ENCODE measurements at regions not wholly inside any gene's neighbourhood (a gene's known extent, or its start where the extent isn't known, plus 50 kb on each side); places are given as distances from the start of the nearest gene placed in this dataset.

DNA sequence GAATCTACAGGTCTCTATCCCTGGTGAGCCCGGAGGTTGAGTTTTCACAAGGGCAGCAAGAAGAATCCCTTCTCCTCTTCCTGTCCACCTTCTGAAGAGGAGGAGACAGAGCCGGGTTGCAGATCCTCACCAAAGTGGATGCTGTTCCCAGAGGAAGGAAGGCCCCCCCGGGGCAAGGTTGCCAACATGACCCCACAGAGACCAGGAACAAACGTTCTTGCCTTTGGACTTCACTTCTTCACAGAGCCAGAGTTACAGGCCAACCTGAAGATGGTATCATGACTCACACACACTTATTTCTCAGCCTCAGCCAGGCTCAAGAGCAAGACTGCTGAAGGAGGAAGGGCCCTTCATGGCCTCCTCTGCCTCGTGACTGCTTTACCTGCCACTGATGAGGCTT is 384.3 kb downstream of the CD83 start:
- Histone ChIP-seq H3K27ac (no peak overlapping the region), H3K9me3 (no peaks in the 10 kb centered on the region), H3K36me3 (no peaks in the 10 kb centered on the region), H3K4me3 (no peak overlapping the region), H3K4me1 (peaks cover 0 to 24% (median 9%) of the 10 kb centered on the region in 4 donors), H3K27me3 (no peaks in the 10 kb centered on the region)
- no peak for DNase-seq
- WGBS, 2 donors, result 87 to 93% methylated on average over 5 of the region's 5 CpGs
- TF ChIP-seq POLR2AphosphoS5 (IDR thresholded peaks at IDR 0.05) (no peak), CTCF (IDR thresholded peaks at IDR 0.05) (no peak), POLR2A (IDR thresholded peaks at IDR 0.05) (no peak), EP300 (IDR thresholded peaks at IDR 0.05) (no peak)
- intact Hi-C loops (cut with DNase I), result no loop called here

DNA sequence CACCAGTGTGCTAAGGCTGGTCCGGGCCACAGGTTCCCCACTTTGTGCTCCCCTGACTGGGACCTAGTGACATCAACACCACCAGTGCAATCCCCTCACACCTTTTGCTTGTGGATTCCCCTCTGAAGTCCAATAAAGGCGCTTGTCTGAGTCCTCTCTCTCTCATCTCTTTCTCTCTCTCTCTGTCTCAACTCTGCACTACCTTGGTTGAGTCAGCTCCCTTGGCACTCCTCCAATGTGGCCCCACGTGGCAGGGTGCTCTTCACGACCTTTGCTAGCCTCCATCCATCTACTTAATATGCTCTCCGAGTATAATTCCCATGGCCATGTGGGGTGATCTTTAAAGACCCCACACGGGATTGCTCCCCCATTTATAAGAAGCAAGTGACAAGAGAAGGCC is 385.0 kb downstream of the CD83 start:
- 74 to 82% methylated on average over 6 of the region's 6 CpGs for WGBS, 2 donors
- intact Hi-C loops (cut with DNase I), result no loop called here
- no peak for TF ChIP-seq POLR2A (IDR thresholded peaks at IDR 0.05)
- no peak for TF ChIP-seq POLR2AphosphoS5 (IDR thresholded peaks at IDR 0.05)
- TF ChIP-seq EP300 (IDR thresholded peaks at IDR 0.05), result no peak
- no peak for TF ChIP-seq CTCF (IDR thresholded peaks at IDR 0.05)

DNA sequence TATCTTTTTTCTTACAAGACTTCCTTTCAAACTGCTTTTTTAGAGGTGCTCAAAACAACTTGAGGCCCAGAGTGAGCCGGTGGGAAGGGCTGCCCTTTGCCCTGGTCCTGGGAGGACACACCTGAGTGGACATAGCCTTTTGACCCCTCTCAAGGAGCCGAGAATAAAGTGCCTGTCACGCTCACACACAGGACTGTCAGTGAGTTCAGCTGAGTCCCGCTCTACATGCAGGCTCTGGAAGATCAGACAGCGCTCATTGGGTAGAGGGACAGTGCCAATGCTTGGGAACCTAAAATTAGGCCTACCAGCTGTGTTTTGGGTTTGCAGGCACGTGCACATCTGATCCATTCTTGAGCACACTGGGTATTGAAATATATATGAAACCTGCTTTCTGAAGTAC is 387.8 kb downstream of the CD83 start:
- H3K9me3 ChIP-seq, result no peaks in the 10 kb centered on the region
- 67 to 75% methylated on average over 6 of the region's 6 CpGs for WGBS, 2 donors
- no peak for DNase-seq

More for the DNA sequence above, 385.0 kb downstream of the CD83 start:
- Histone ChIP-seq H3K9me3 (no peaks in the 10 kb centered on the region), H3K27ac (no peak overlapping the region), H3K36me3 (no peaks in the 10 kb centered on the region), H3K4me1 (peaks cover 0 to 24% (median 9%) of the 10 kb centered on the region in 4 donors), H3K27me3 (no peaks in the 10 kb centered on the region), H3K4me3 (no peak overlapping the region)
- no peak for DNase-seq

GRCh38 chr6:14506656-14507246 is 389.2 kb downstream of the CD83 start:
- Histone ChIP-seq H3K9me3 (no peaks in the 10 kb centered on the region), H3K27ac (no peak overlapping the region), H3K4me3 (no peak overlapping the region), H3K27me3 (no peaks in the 10 kb centered on the region), H3K4me1 (peaks cover 0 to under 1% (median 0%) of the 10 kb centered on the region in 4 donors), H3K36me3 (no peaks in the 10 kb centered on the region)
- no peak for TF ChIP-seq POLR2AphosphoS5 (IDR thresholded peaks at IDR 0.05)
- no peak for TF ChIP-seq POLR2A (IDR thresholded peaks at IDR 0.05)
- no peak for TF ChIP-seq EP300 (IDR thresholded peaks at IDR 0.05)
- TF ChIP-seq CTCF (IDR thresholded peaks at IDR 0.05), result no peak
- DNase-seq, result no peak
- 30 to 63% methylated on average over 6 of the region's 6 CpGs for WGBS, 2 donors
- intact Hi-C loops (cut with DNase I), result no loop called here

More for the DNA sequence above, 387.8 kb downstream of the CD83 start:
- H3K4me1 ChIP-seq, result peaks cover 0 to 12% (median 4%) of the 10 kb centered on the region in 4 donors
- TF ChIP-seq POLR2A (IDR thresholded peaks at IDR 0.05) (no peak), POLR2AphosphoS5 (IDR thresholded peaks at IDR 0.05) (no peak), EP300 (IDR thresholded peaks at IDR 0.05) (no peak), CTCF (IDR thresholded peaks at IDR 0.05) (no peak)
- H3K27ac ChIP-seq, result no peak overlapping the region
- no peaks in the 10 kb centered on the region for H3K36me3 ChIP-seq
- H3K4me3 ChIP-seq, result no peak overlapping the region
- H3K27me3 ChIP-seq, result no peaks in the 10 kb centered on the region
- intact Hi-C loops (cut with DNase I), result no loop called here

DNA sequence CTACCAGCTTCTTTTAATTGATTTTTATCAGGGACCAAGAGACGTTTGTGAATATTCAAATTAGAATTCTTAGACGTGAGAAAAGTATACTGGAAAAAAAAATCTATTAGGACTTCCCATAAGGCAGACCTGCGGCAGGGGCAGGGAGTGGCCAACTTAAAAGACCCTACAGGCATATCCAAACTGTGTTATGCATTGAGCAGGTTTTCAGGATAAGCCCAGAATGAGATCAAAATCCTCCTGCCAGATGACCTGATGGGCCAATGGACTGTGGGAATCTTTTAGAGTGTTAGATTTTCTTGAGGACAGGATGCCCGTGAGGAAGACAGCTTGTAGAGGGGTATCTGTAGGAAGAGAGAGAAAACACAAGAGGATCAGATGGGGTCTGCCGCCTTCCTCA is 391.5 kb downstream of the CD83 start:
- no peaks in the 10 kb centered on the region for H3K4me1 ChIP-seq
- H3K27me3 ChIP-seq, result no peaks in the 10 kb centered on the region
- DNase-seq, result no peak
- H3K9me3 ChIP-seq, result no peaks in the 10 kb centered on the region
- H3K4me3 ChIP-seq, result no peak overlapping the region
- no peak for TF ChIP-seq EP300 (IDR thresholded peaks at IDR 0.05)
- no peak for TF ChIP-seq POLR2A (IDR thresholded peaks at IDR 0.05)
- no peak for TF ChIP-seq CTCF (IDR thresholded peaks at IDR 0.05)
- TF ChIP-seq POLR2AphosphoS5 (IDR thresholded peaks at IDR 0.05), result no peak
- 91% methylated on average over 5 of the region's 5 CpGs for WGBS, 2 donors
- H3K27ac ChIP-seq, result no peak overlapping the region
- no peaks in the 10 kb centered on the region for H3K36me3 ChIP-seq
- intact Hi-C loops (cut with DNase I), result no loop called here

Data from sigmoid colon (tissue), 6 donors.